H1 (cell line): ENCODE measurements at regions not wholly inside any gene's neighbourhood (a gene's known extent, or its start where the extent isn't known, plus 50 kb on each side); places are given as distances from the start of the nearest gene placed in this dataset.

ENCODE experiments used
- CTCF ChIA-PET: fragments of 300-600 bp; sonication (Branson Sonifier 250); formaldehyde crosslinking; loops from one replicate; lab custom pipeline; 2021; ENCODE audit not compliant: partially characterized antibody; lab: Charles Lee
- POLR2A ChIA-PET: fragments of 300-600 bp; sonication (Branson Sonifier 250); formaldehyde crosslinking; loops from one replicate; lab custom pipeline; 2021; ENCODE audit warnings: inconsistent platforms; ENCODE audit not compliant: partially characterized antibody; lab: Charles Lee
- DNase-seq, 2 experiments: peaks; one replicate each; pipeline versions ENCODE4 v3.0.0 to v3.0.0-alpha.2; 2010 to 2022; ENCODE audit warnings: low spot score in 2 of 2, low read depth in 1 of 2, mixed read lengths in 1 of 2
- FAIRE-seq: peaks from 2 replicates; lab custom pipeline; 2011; peaks lifted over from hg19 to GRCh38; lab: Jason Lieb, UNC
- H2AFZ ChIP-seq: 2 replicates; pipeline ENCODE4 v1.8.1; 2012; ENCODE audit warnings: low read length, inconsistent platforms
- H2AK5ac ChIP-seq: 2 replicates; pipeline ENCODE4 v1.6.1; 2013; ENCODE audit warnings: low read depth, low read length
- H2BK120ac ChIP-seq: replicated peaks from 2 replicates; pipeline ENCODE3; 2013; ENCODE audit warnings: low read depth, low read length, inconsistent platforms
- H2BK12ac ChIP-seq: 2 replicates; pipeline ENCODE4 v1.6.1; 2013; ENCODE audit warnings: low read depth, low read length
- H2BK15ac ChIP-seq: 2 replicates; pipeline ENCODE4 v1.6.1; 2013; ENCODE audit warnings: low read length
- H2BK20ac ChIP-seq: 2 replicates; pipeline ENCODE4 v1.6.1; 2013; ENCODE audit warnings: low read length
- H2BK5ac ChIP-seq: 2 replicates; pipeline ENCODE4 v1.6.1; 2013; ENCODE audit warnings: low read depth, low read length
- H3K14ac ChIP-seq: 2 replicates; pipeline ENCODE4 v1.6.1; 2013; ENCODE audit warnings: inconsistent platforms; ENCODE audit not compliant: insufficient read length
- H3K18ac ChIP-seq: 2 replicates; pipeline ENCODE4 v1.6.1; 2013; ENCODE audit warnings: low read length; ENCODE audit errors: extremely low read depth
- H3K23ac ChIP-seq: 2 replicates; pipeline ENCODE4 v1.6.1; 2013; ENCODE audit warnings: inconsistent platforms; ENCODE audit not compliant: insufficient read length
- H3K23me2 ChIP-seq: 2 replicates; pipeline ENCODE4 v1.6.1; 2013; ENCODE audit warnings: low read depth, low read length
- H3K27ac ChIP-seq: 2 replicates; pipeline ENCODE4 v1.6.1; 2011; ENCODE audit warnings: low read depth, low read length, inconsistent platforms
- H3K27me3 ChIP-seq, 4 experiments: replicated peaks in 1 of 4; 1 replicate in 1 of 4; 2 replicates in 3 of 4; pipeline versions ENCODE4 v1.6.1 to v1.8.1; 2011 to 2013; ENCODE audit warnings: low read length in 3 of 4, mild to moderate bottlenecking in 3 of 4, inconsistent platforms in 2 of 4, mixed read lengths in 2 of 4, moderate library complexity in 1 of 4; ENCODE audit not compliant: control insufficient read depth in 3 of 4, insufficient read depth in 3 of 4; ENCODE audit errors: extremely low read depth in 1 of 4
- H3K36me3 ChIP-seq, 4 experiments: 2 replicates each; pipeline versions ENCODE4 v1.6.1 to v1.8.1; 2011 to 2013; ENCODE audit warnings: mild to moderate bottlenecking in 4 of 4, low read length in 3 of 4, moderate library complexity in 2 of 4, control low read depth in 1 of 4, inconsistent platforms in 1 of 4; ENCODE audit not compliant: insufficient read depth in 4 of 4, control insufficient read depth in 2 of 4
- H3K4ac ChIP-seq: replicated peaks from 2 replicates; pipeline ENCODE3; 2013; ENCODE audit warnings: low read length, low read depth, mixed read lengths, inconsistent platforms; ENCODE audit not compliant: insufficient read length
- H3K4me1 ChIP-seq, 4 experiments: replicated peaks in 1 of 4; 1 replicate in 1 of 4; 2 replicates in 3 of 4; pipeline versions ENCODE4 v1.6.1 to v1.8.1; 2011 to 2013; ENCODE audit warnings: low read length in 3 of 4, inconsistent platforms in 2 of 4, mixed read lengths in 1 of 4; ENCODE audit not compliant: insufficient read depth in 4 of 4, control insufficient read depth in 3 of 4
- H3K4me2 ChIP-seq, 2 experiments: 2 replicates each; pipeline versions ENCODE4 v1.6.1 to v1.8.1; 2011 to 2013; ENCODE audit warnings: low read depth in 2 of 2, low read length in 2 of 2, control low read depth in 1 of 2, inconsistent platforms in 1 of 2, mild to moderate bottlenecking in 1 of 2; ENCODE audit not compliant: insufficient read depth in 1 of 2
- H3K4me3 ChIP-seq, 4 experiments: fragments of 200-600, 300-600 bp in 1 of 4; sonication (generic), shearing (Covaris generic), sonication (Bioruptor Twin) in 1 of 4; 2 replicates each; pipeline versions ENCODE4 v1.5.1 to v1.8.1; 2011 to 2016; ENCODE audit warnings: low read length in 4 of 4, low read depth in 3 of 4, control low read depth in 2 of 4, inconsistent platforms in 2 of 4, mild to moderate bottlenecking in 2 of 4, mixed read lengths in 1 of 4, moderate library complexity in 1 of 4; ENCODE audit not compliant: insufficient read depth in 2 of 4; ENCODE audit errors: extremely low read depth in 1 of 4
- H3K56ac ChIP-seq: replicated peaks from 2 replicates; pipeline ENCODE3; 2013; ENCODE audit warnings: low read depth, mild to moderate bottlenecking, mixed read lengths, low read length, inconsistent platforms; ENCODE audit not compliant: insufficient read length
- H3K79me1 ChIP-seq: 2 replicates; pipeline ENCODE4 v1.6.1; 2013; ENCODE audit warnings: low read depth, low read length, control low read depth
- H3K79me2 ChIP-seq, 2 experiments: 2 replicates each; pipeline versions ENCODE4 v1.6.1 to v1.8.1; 2012 to 2013; ENCODE audit warnings: low read length in 2 of 2, mild to moderate bottlenecking in 2 of 2, inconsistent platforms in 1 of 2; ENCODE audit not compliant: insufficient read depth in 2 of 2, control insufficient read depth in 1 of 2
- H3K9ac ChIP-seq, 4 experiments: replicated peaks in 1 of 4; 1 replicate in 1 of 4; 2 replicates in 3 of 4; pipeline versions ENCODE4 v1.6.1 to v1.8.1; 2011 to 2013; ENCODE audit warnings: low read depth in 3 of 4, low read length in 3 of 4, control low read depth in 2 of 4, mild to moderate bottlenecking in 2 of 4, moderate library complexity in 2 of 4, inconsistent platforms in 1 of 4; ENCODE audit errors: extremely low read depth in 1 of 4
- H3K9me3 ChIP-seq, 2 experiments: 2 replicates each; pipeline versions ENCODE4 v1.6.1 to v1.8.1; 2012 to 2013; ENCODE audit warnings: mild to moderate bottlenecking in 2 of 2, moderate library complexity in 2 of 2, control low read depth in 1 of 2, inconsistent platforms in 1 of 2, low read depth in 1 of 2, low read length in 1 of 2, mixed read lengths in 1 of 2; ENCODE audit not compliant: insufficient read depth in 2 of 2
- H4K20me1 ChIP-seq, 2 experiments: replicated peaks in 1 of 2; 2 replicates each; pipeline versions ENCODE3 to v1.8.1; 2011 to 2013; ENCODE audit warnings: inconsistent platforms in 2 of 2, low read length in 2 of 2, mild to moderate bottlenecking in 1 of 2; ENCODE audit not compliant: insufficient read depth in 2 of 2, control insufficient read depth in 1 of 2
- H4K5ac ChIP-seq: 2 replicates; pipeline ENCODE4 v1.6.1; 2013; ENCODE audit warnings: low read length, low read depth, mixed read lengths, inconsistent platforms; ENCODE audit not compliant: insufficient read length
- H4K8ac ChIP-seq: 2 replicates; pipeline ENCODE4 v1.8.0; 2013; ENCODE audit warnings: mild to moderate bottlenecking, moderate library complexity, low read length, inconsistent platforms; ENCODE audit not compliant: insufficient read depth; ENCODE audit errors: extremely low read depth
- H4K91ac ChIP-seq: replicated peaks from 2 replicates; pipeline ENCODE3; 2013; ENCODE audit warnings: low read length, mixed read lengths, inconsistent platforms; ENCODE audit not compliant: insufficient read length
- MAFK ChIP-seq: IDR thresholded peaks from 2 replicates; pipeline ENCODE4 v1.6.1; 2012; ENCODE audit warnings: low read depth, mild to moderate bottlenecking, improper control_type of control experiment, low read length
- RNF2 ChIP-seq: fragments of 200-900, 300-1000 bp; sonication (generic); IDR thresholded peaks from 2 replicates; pipeline ENCODE4 v1.7.1; 2016; ENCODE audit warnings: borderline replicate concordance, low read depth, mild to moderate bottlenecking, antibody characterized with exemption, low read length; ENCODE audit not compliant: poor library complexity, severe bottlenecking; ENCODE audit errors: missing control alignments
- WGBS, 2 experiments: shearing (Covaris generic) in 1 of 2; methylation state at CpG; one replicate each; pipeline versions ENCODE4 v1.1.6 to v1.1.7; 2013 to 2015; ENCODE audit warnings: low lambda C conversion rate in 2 of 2, mixed read lengths in 2 of 2, inconsistent platforms in 1 of 2, low coverage in 1 of 2, missing lambda C conversion rate in 1 of 2; ENCODE audit not compliant: insufficient replicate concordance in 2 of 2, insufficient coverage in 1 of 2, insufficient read length in 1 of 2; ENCODE audit errors: extremely low coverage in 1 of 2, missing lambda C conversion rate in 1 of 2; 5-methylcytosine and 5-hydroxymethylcytosine counted together

- no peak for DNase-seq
- Histone ChIP-seq H4K91ac (no peak overlapping the region), H2BK12ac (no peak overlapping the region), H3K27me3 (no peaks in the 10 kb centered on the region), H3K4ac (no peak overlapping the region), H2BK15ac (no peak overlapping the region), H2BK5ac (no peak overlapping the region), H2AFZ (no peak overlapping the region), H3K27ac (no peak overlapping the region), H3K4me3 (no peak overlapping the region), H3K14ac (no peak overlapping the region), H2BK120ac (no peak overlapping the region), H3K4me1 (no peaks in the 10 kb centered on the region), H3K23me2 (no peaks in the 10 kb centered on the region), H3K9me3 (no peaks in the 10 kb centered on the region), H3K23ac (no peak overlapping the region), H3K9ac (no peak overlapping the region), H3K79me2 (no peaks in the 10 kb centered on the region), H3K4me2 (no peak overlapping the region), H2AK5ac (no peak overlapping the region), H4K8ac (no peak overlapping the region), H3K36me3 (no peaks in the 10 kb centered on the region), H2BK20ac (no peak overlapping the region), H4K5ac (no peak overlapping the region), H4K20me1 (no peaks in the 10 kb centered on the region), H3K56ac (no peak overlapping the region), H3K18ac (no peak overlapping the region), H3K79me1 (no peaks in the 10 kb centered on the region)
- WGBS, 2 experiments, result 98% methylated on average over 2 of the region's 2 CpGs; no CpG with 5 or more reads in 1 of the 2 experiments
- POLR2A ChIA-PET, result no interaction called here
- no peak for FAIRE-seq
- CTCF ChIA-PET, result no interaction called here
- TF ChIP-seq MAFK, result 0 out of 2 replicates have a peak, but pooled peaks have one; percentile 11
- no peak for TF ChIP-seq RNF2
These were observed 393.2 kb upstream of the ZNF804A start for GRCh38 chr2:184205048-184205596.
